ENCODE measurements at regions not wholly inside any gene's neighbourhood (a gene's known extent, or its start where the extent isn't known, plus 50 kb on each side); places are given as distances from the start of the nearest gene placed in this dataset.

DNA sequence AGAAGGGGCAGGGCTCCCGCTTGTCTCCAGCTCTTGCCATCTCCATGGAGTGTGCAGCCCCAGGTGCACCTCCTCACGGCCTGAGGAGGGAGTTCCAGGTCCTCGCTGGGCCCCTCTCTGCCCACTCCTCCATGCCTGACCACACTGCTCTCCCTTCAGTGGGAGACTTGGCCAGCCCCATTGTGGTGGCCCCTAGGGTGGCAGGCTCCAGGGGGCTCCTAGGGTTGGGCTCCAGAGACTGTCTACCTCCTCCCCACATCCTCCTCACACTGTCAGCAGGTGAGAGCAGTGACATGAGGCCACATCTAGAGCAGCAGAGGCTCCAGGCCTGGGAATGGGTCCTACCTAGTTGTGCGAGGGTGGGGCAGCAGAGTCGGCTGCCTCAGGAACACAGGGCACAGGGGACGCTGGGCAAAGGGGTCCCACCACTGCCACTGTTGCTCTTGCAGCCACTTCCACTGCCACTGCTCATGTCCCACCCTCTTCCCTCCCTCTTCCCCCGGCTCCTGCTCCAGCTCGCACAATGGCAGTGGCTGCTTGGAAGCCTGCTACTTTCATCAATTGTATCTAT, 514.8 kb downstream of the MRPL39 start:
- Histone ChIP-seq H3K4me1 (ENCODE audit: control insufficient read depth, extremely low read depth, insufficient read depth, low read length) (no peaks in the 10 kb centered on the region), H3K36me3 (ENCODE audit: control insufficient read depth in 2 of 2, extremely low read depth in 1 of 2, insufficient read depth in 2 of 2, low read length in 2 of 2) (no peaks in the 10 kb centered on the region), H3K4me2 (ENCODE audit: insufficient read depth, low read length) (no peak overlapping the region), H4K20me1 (replicated peaks; ENCODE audit: control insufficient read depth, extremely low read depth, insufficient read depth, low read length) (no peaks in the 10 kb centered on the region), H3K27me3 (ENCODE audit: control insufficient read depth in 2 of 2, insufficient read depth in 2 of 2, low read length in 2 of 2) (no peaks in the 10 kb centered on the region), H3K4me3 (replicated peaks in 1 of 3; ENCODE audit: insufficient read depth in 1 of 3, low read depth in 1 of 3, low read length in 3 of 3) (no peak overlapping the region), H3K9me1 (replicated peaks; ENCODE audit: control insufficient read depth, extremely low read depth, insufficient read depth, low read length) (no peaks in the 10 kb centered on the region), H3K9me3 (replicated peaks; ENCODE audit: control insufficient read depth, insufficient read depth, low read length) (peaks cover 1% of the 10 kb centered on the region), H2AFZ (ENCODE audit: low read depth, low read length) (no peak overlapping the region), H3K27ac (ENCODE audit: insufficient read depth, low read depth, low read length) (no peak overlapping the region), H3K9ac (replicated peaks; ENCODE audit: extremely low read depth, insufficient read depth, low read length) (no peak overlapping the region), H3K79me2 (ENCODE audit: control insufficient read depth, insufficient read depth, low read length) (no peaks in the 10 kb centered on the region)
- ChIA-PET POLR2A (no interaction called here), CTCF (no interaction called here)
- FAIRE-seq (no peak), DNase-seq (ENCODE audit: low read depth, low spot score) (no peak)
- intact Hi-C loops (cut with micrococcal nuclease) (no loop called here), dilution Hi-C loops (cut with MboI; ENCODE audit: extremely low pct_ligation_motif_present, low sequenced_read_pairs) (no loop called here)
- TF ChIP-seq MYC (IDR thresholded peaks at IDR 0.05; ENCODE audit: low read depth, low read length) (no peak), POLR2A (IDR thresholded peaks at IDR 0.05; ENCODE audit: low read depth, low read length) (no peak), FOS (IDR thresholded peaks at IDR 0.05; ENCODE audit: borderline replicate concordance, insufficient read depth, low read length) (no peak), MAX (IDR thresholded peaks at IDR 0.05; ENCODE audit: insufficient read depth, insufficient read length) (no peak), JUN (IDR thresholded peaks at IDR 0.05; ENCODE audit: borderline replicate concordance, insufficient read depth, insufficient read length, low read depth) (no peak), EZH2 (IDR thresholded peaks at IDR 0.05; ENCODE audit: borderline replicate concordance, low read depth, low read length, severe bottlenecking) (no peak)
- BruUV-seq (replicated peaks): no TSS peak

GRCh38 chr21:25081096-25081495, 526.2 kb downstream of the MRPL39 start:
- Histone ChIP-seq H3K27ac (ENCODE audit: insufficient read depth, low read depth, low read length) (no peak overlapping the region), H3K9me1 (replicated peaks; ENCODE audit: control insufficient read depth, extremely low read depth, insufficient read depth, low read length) (no peaks in the 10 kb centered on the region), H3K36me3 (ENCODE audit: control insufficient read depth in 2 of 2, extremely low read depth in 1 of 2, insufficient read depth in 2 of 2, low read length in 2 of 2) (no peaks in the 10 kb centered on the region), H3K4me2 (ENCODE audit: insufficient read depth, low read length) (no peak overlapping the region), H3K79me2 (ENCODE audit: control insufficient read depth, insufficient read depth, low read length) (no peaks in the 10 kb centered on the region), H2AFZ (ENCODE audit: low read depth, low read length) (no peak overlapping the region), H3K27me3 (ENCODE audit: control insufficient read depth in 2 of 2, insufficient read depth in 2 of 2, low read length in 2 of 2) (no peaks in the 10 kb centered on the region), H3K9me3 (replicated peaks; ENCODE audit: control insufficient read depth, insufficient read depth, low read length) (peaks cover 5% of the 10 kb centered on the region), H3K4me1 (ENCODE audit: control insufficient read depth, extremely low read depth, insufficient read depth, low read length) (no peaks in the 10 kb centered on the region), H3K4me3 (replicated peaks in 1 of 3; ENCODE audit: insufficient read depth in 1 of 3, low read depth in 1 of 3, low read length in 3 of 3) (no peak overlapping the region), H3K9ac (replicated peaks; ENCODE audit: extremely low read depth, insufficient read depth, low read length) (no peak overlapping the region), H4K20me1 (replicated peaks; ENCODE audit: control insufficient read depth, extremely low read depth, insufficient read depth, low read length) (no peaks in the 10 kb centered on the region)
- CTCF ChIA-PET: no interaction called here
- DNase-seq (ENCODE audit: low read depth, low spot score): no peak
- FAIRE-seq: no peak
- no peak for TF ChIP-seq POLR2AphosphoS5 (IDR thresholded peaks at IDR 0.05; ENCODE audit: insufficient read depth, low read depth, low read length)
- no peak for TF ChIP-seq EZH2 (IDR thresholded peaks at IDR 0.05; ENCODE audit: borderline replicate concordance, low read depth, low read length, severe bottlenecking)
- TF ChIP-seq JUN (IDR thresholded peaks at IDR 0.05; ENCODE audit: borderline replicate concordance, insufficient read depth, insufficient read length, low read depth): no peak
- no TSS peak for BruUV-seq (replicated peaks)
- POLR2A ChIA-PET: no interaction called here
- dilution Hi-C loops (cut with MboI; ENCODE audit: extremely low pct_ligation_motif_present, low sequenced_read_pairs) (no loop called here), intact Hi-C loops (cut with micrococcal nuclease) (no loop called here)

All from endothelial cell of umbilical vein (primary cell).